GM13976 (cell line): ENCODE measurements at regions not wholly inside any gene's neighbourhood (a gene's known extent, or its start where the extent isn't known, plus 50 kb on each side); places are given as distances from the start of the nearest gene placed in this dataset.

Experiments
- DNase-seq: peaks from one replicate; pipeline ENCODE4 v3.0.0; 2012; ENCODE audit warnings: low spot score
- CTCF ChIP-seq: IDR thresholded peaks from 2 replicates; pipeline ENCODE4 v1.5.1; 2012; ENCODE audit warnings: borderline replicate concordance, mild to moderate bottlenecking; ENCODE audit not compliant: insufficient read depth; ENCODE audit errors: extremely low read depth, missing control alignments, control extremely low read depth
- in situ Hi-C: fragments of 300-500 bp; cut with MboI; formaldehyde crosslinking; loops from one replicate; pipeline ENCODE4 v1.12.0; 2022; ENCODE audit warnings: low sequenced_read_pairs, mixed read lengths, inconsistent platforms; ENCODE audit not compliant: unreplicated experiment

- no peak for DNase-seq
- in situ Hi-C loops: no loop called here
- TF ChIP-seq CTCF: no peak
These were observed 273.5 kb upstream of the HDAC4 start for GRCh38 chr2:239674101-239674980.

GRCh38 chr2:239673641-239674040 is 272.8 kb upstream of the HDAC4 start:
- in situ Hi-C loops: no loop called here
- no peak for DNase-seq
- no peak for TF ChIP-seq CTCF

DNA sequence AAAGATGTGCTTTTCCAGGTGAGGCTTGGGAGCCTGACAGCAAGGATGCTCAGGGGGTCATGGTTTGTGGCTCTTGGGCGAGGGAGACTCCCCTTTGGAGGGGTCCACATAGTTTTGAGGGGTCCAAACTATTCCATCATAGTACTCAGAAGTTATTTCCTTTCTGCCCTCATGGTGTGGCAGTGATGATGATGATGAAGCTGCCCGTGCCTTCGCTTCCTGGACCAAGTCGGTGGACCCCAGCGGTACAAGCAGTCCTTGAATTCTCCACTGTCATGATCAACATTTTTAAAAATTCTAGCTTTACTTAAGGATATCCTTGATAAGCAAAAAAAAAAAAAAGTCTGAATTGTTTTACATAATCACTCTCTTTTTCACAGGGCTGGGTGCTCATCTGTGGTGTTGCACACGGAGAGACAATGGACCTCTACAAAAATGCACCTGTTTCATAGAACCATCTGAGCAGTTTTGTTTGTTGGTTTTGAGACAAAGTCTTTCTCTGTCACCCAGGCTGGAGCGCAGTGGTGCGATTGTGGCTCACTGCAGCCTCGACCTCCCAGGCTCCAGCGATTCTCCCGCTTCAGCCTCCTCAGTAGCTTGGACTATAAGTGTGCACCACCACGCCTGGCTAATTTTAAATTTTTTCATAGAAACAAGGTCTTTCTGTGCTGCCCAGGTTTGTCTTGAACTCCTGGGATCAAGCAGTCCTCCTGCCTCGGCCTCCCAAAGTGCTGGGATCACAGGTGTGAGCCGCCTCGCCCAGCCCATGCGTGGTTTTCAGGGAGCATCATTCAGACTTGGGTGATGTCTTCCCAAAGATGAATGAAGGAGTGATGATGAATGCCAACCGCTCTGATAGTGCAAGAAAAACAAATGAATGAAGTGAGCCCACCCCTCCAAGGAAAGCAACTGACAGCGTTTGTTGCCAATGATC is 271.4 kb upstream of the HDAC4 start:
- DNase-seq: no peak
- no peak for TF ChIP-seq CTCF
- in situ Hi-C loops: no loop called here

- TF ChIP-seq CTCF: no peak
- in situ Hi-C loops: no loop called here
- no peak for DNase-seq
These were observed 270.7 kb upstream of the HDAC4 start for GRCh38 chr2:239671471-239671870.

DNA sequence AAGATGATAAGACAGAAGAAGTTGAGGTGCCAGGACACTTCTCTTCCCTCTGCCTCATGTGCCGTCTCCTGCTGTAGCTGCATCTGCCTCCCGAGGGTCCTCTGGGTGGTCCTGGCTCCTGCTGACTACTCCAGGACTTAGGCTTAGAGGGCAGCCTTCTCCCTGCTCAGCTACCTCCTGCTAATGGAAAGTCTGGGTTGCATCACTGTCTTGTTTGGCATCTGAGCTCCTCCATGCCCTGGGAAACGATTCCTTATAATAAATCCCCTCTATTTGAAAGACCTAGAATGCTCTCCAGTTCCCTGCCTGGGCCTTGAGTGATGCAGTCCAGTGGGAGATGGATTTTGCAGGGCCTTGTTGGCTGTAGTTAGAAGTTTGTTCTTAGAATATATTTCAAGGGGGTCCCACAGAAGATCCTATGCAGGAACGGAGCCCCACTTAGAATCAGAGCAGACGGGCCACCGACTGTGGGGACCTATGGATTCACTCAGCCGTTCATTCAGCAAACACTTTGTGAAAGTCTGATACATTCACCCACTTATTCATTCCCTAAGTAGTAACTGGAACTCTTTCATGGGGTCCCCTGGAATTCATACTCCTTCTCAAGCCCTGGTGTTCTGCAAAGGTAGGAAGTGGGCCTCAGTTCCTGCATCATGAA is 269.8 kb upstream of the HDAC4 start:
- DNase-seq: no peak
- TF ChIP-seq CTCF: no peak
- in situ Hi-C loops: no loop called here

DNA sequence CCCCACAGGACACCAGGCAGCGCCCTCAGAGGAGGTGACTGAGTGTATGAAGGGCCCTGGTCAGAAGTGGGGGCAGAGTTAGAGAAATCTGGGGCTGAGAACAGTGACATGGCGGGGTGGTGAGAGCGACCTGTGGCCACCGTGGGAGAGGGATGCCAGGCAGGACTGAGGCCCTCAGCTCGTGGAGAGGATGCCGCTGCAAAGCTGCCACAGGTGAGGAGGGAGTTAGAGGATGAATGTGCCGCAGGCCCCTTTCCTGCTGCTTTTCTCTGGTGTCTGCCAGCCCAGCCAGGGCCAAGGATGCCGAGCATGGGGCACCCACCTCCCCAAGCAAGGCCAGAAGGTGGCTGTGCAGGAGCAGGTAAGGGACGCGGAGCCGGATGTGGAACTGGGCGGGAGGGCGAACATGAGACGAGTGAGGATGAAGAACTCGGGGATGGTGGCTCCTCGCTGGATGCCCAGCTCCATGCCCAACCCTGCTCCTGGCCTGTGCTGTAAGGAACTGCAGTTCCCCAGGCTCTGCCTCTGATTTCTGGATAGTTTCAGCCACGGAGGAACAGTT is 269.2 kb upstream of the HDAC4 start:
- no peak for DNase-seq
- TF ChIP-seq CTCF: no peak
- in situ Hi-C loops: no loop called here
